DOHH2 (cell line): ENCODE measurements at regions not wholly inside any gene's neighbourhood (a gene's known extent, or its start where the extent isn't known, plus 50 kb on each side); places are given as distances from the start of the nearest gene placed in this dataset.

ENCODE experiments used
- H3F3A ChIP-seq: fragments of 200-600 bp; sonication (generic), shearing (Covaris generic); 2 replicates; pipeline ENCODE4 v1.6.0; 2016; ENCODE audit warnings: antibody characterized with exemption, mild to moderate bottlenecking; ENCODE audit not compliant: control insufficient read depth, insufficient read depth
- H3K27ac ChIP-seq: fragments of 200-600 bp; sonication (generic); 2 replicates; pipeline ENCODE4 v1.5.1; 2014; ENCODE audit warnings: low read depth, mild to moderate bottlenecking, low read length, moderate library complexity
- H3K27me3 ChIP-seq: fragments of 200-600 bp; sonication (generic); 2 replicates; pipeline ENCODE4 v1.6.1; 2014; ENCODE audit warnings: mild to moderate bottlenecking, low read length, mixed read lengths; ENCODE audit not compliant: control insufficient read depth
- H3K36me3 ChIP-seq: fragments of 200-600 bp; sonication (generic); 2 replicates; pipeline ENCODE4 v1.6.1; 2014; ENCODE audit warnings: mild to moderate bottlenecking, low read length, moderate library complexity, mixed read lengths; ENCODE audit not compliant: control insufficient read depth
- H3K4me1 ChIP-seq: fragments of 200-600 bp; sonication (generic); 2 replicates; pipeline ENCODE4 v1.6.1; 2014; ENCODE audit warnings: mild to moderate bottlenecking, low read length, mixed read lengths; ENCODE audit not compliant: control insufficient read depth
- H3K4me2 ChIP-seq: fragments of 200-600 bp; sonication (generic); 2 replicates; pipeline ENCODE4 v1.6.0; 2014; ENCODE audit warnings: mild to moderate bottlenecking, low read length, moderate library complexity
- H3K4me3 ChIP-seq: fragments of 200-600 bp; sonication (generic); 2 replicates; pipeline ENCODE4 v1.5.1; 2014; ENCODE audit warnings: mild to moderate bottlenecking, low read length, mixed read lengths
- H3K79me2 ChIP-seq: fragments of 200-600 bp; sonication (generic); 2 replicates; pipeline ENCODE4 v1.6.1; 2014; ENCODE audit warnings: mild to moderate bottlenecking, low read length, mixed read lengths; ENCODE audit not compliant: control insufficient read depth
- H3K9me2 ChIP-seq: fragments of 200-600 bp; sonication (generic); replicated peaks from 2 replicates; pipeline ENCODE4 v1.6.1; 2014; ENCODE audit warnings: mild to moderate bottlenecking, low read length, mixed read lengths; ENCODE audit not compliant: control insufficient read depth
- H3K9me3 ChIP-seq: fragments of 200-600 bp; sonication (generic); 2 replicates; pipeline ENCODE4 v1.6.1; 2014; ENCODE audit warnings: antibody characterized with exemption, low read length, mixed read lengths; ENCODE audit not compliant: control insufficient read depth, insufficient read depth
- H4K20me1 ChIP-seq: fragments of 200-600 bp; sonication (generic); 2 replicates; pipeline ENCODE4 v1.6.0; 2014; ENCODE audit warnings: low read depth, mild to moderate bottlenecking, antibody characterized with exemption, low read length, moderate library complexity; ENCODE audit not compliant: control insufficient read depth, insufficient read depth
- EZH2phosphoT487 ChIP-seq: fragments of 200-600 bp; sonication (generic); IDR thresholded peaks from 2 replicates; pipeline ENCODE4 v1.6.1; 2017; ENCODE audit warnings: borderline replicate concordance, mild to moderate bottlenecking, antibody characterized with exemption, low read length, moderate library complexity, mixed read lengths
- TF ChIP-seq, protein P1 (sequence below): fragments of 200-600 bp; sonication (generic); IDR thresholded peaks from one replicate; pipeline ENCODE4 v1.5.1; 2014; ENCODE audit warnings: antibody characterized with exemption, mild to moderate bottlenecking, low read depth, low read length; ENCODE audit not compliant: poor library complexity, severe bottlenecking

DNA sequence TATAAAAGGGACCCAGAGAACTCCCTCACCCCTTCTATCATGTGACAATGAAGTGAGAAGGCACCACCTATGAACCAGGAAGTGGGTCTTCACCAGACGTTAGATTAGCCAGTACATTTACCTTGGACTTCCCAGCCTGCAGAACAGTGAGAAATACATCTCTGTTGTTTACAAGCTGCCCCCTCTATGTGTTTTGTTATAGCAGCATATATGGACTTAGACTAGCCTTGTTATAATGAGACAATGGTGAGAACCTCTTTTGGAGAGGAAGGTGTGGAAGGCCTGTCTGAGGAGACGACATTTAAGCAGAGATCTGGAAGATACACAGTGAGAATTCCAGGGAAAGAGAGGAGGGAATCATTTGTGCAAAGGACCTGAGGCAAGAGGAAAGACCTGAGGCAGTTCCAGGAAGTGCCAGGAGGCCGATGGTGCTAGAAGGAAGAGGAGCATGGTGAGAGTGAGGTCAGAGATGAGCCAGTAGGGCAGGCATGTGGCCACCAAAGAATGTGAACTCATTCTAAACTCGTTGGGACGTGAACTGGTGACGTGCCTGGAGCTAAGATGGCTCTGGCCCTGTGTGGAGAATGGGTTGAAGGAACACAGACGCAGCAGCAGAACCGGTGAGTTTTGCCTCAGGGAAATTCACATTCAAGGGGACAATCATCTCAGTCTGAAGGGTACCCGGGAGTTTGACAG, 98.9 kb upstream of the IRF2BP2 start:
- TF ChIP-seq, protein P1, sequence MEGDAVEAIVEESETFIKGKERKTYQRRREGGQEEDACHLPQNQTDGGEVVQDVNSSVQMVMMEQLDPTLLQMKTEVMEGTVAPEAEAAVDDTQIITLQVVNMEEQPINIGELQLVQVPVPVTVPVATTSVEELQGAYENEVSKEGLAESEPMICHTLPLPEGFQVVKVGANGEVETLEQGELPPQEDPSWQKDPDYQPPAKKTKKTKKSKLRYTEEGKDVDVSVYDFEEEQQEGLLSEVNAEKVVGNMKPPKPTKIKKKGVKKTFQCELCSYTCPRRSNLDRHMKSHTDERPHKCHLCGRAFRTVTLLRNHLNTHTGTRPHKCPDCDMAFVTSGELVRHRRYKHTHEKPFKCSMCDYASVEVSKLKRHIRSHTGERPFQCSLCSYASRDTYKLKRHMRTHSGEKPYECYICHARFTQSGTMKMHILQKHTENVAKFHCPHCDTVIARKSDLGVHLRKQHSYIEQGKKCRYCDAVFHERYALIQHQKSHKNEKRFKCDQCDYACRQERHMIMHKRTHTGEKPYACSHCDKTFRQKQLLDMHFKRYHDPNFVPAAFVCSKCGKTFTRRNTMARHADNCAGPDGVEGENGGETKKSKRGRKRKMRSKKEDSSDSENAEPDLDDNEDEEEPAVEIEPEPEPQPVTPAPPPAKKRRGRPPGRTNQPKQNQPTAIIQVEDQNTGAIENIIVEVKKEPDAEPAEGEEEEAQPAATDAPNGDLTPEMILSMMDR, result no peak
- TF ChIP-seq EZH2phosphoT487, result no peak
- H3K79me2 ChIP-seq, result no peaks in the 10 kb centered on the region
- no peak overlapping the region for H3K4me3 ChIP-seq
- H3K36me3 ChIP-seq, result no peaks in the 10 kb centered on the region
- H3F3A ChIP-seq, result no peaks in the 10 kb centered on the region
- H4K20me1 ChIP-seq, result no peaks in the 10 kb centered on the region
- H3K4me1 ChIP-seq, result no peaks in the 10 kb centered on the region
- H3K27me3 ChIP-seq, result peaks cover 10% of the 10 kb centered on the region
- H3K9me2 ChIP-seq, result no peaks in the 10 kb centered on the region
- H3K27ac ChIP-seq, result no peak overlapping the region
- H3K9me3 ChIP-seq, result no peaks in the 10 kb centered on the region
- H3K4me2 ChIP-seq, result no peak overlapping the region

DNA sequence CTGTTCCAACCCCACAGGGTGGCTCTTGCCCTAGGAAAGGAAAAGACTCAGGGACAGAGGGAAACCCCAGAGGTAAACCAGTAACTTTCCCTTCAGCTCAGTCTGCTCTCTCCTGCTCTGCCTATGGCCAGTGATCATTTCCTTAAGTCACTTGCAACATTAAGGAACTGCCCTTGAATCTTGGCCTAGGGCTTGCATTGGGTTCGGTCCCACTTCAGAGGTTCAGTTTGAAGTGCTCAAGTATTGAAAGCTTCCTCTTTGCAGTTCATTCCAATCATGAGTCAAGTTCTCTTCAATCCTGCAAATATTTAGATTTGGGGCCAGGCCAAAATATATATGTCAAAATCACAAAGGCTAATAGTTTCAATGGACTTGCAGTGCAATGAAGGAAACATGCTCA, 97.7 kb upstream of the IRF2BP2 start:
- Histone ChIP-seq H3K36me3 (no peaks in the 10 kb centered on the region), H4K20me1 (no peaks in the 10 kb centered on the region), H3K27ac (no peak overlapping the region), H3K4me2 (no peak overlapping the region), H3K9me3 (no peaks in the 10 kb centered on the region), H3K79me2 (no peaks in the 10 kb centered on the region), H3K27me3 (peaks cover 10% of the 10 kb centered on the region), H3F3A (no peaks in the 10 kb centered on the region), H3K9me2 (no peaks in the 10 kb centered on the region), H3K4me3 (no peak overlapping the region), H3K4me1 (no peaks in the 10 kb centered on the region)
- TF ChIP-seq EZH2phosphoT487, result no peak
- TF ChIP-seq, protein P1, result no peak

DNA sequence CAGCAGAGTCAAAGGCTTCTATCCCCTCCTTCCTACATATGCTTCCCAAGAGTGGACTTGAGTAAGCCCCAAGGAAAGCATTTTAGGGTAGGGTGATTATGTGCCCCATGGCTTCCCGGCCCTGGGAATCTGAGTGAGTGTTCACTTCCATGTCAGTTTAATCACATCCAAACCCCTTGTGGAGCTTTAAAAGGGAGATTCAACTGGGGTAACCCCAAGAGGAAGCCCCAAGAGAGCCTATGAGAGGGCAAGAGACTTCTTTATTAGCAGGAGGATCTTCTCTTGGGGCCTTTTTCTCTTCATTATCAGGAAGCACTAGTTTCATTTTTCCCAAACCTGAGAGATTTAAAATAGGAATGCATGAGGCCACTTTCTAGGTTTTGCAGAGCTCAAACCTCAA, 97.0 kb upstream of the IRF2BP2 start:
- no peaks in the 10 kb centered on the region for H3K79me2 ChIP-seq
- H3K36me3 ChIP-seq, result no peaks in the 10 kb centered on the region
- H3F3A ChIP-seq, result no peaks in the 10 kb centered on the region
- no peaks in the 10 kb centered on the region for H3K9me3 ChIP-seq
- H3K4me1 ChIP-seq, result no peaks in the 10 kb centered on the region
- no peak overlapping the region for H3K4me2 ChIP-seq
- H4K20me1 ChIP-seq, result no peaks in the 10 kb centered on the region
- TF ChIP-seq EZH2phosphoT487, result no peak
- TF ChIP-seq, protein P1, result no peak
- peaks cover 10% of the 10 kb centered on the region for H3K27me3 ChIP-seq
- H3K27ac ChIP-seq, result no peak overlapping the region
- no peak overlapping the region for H3K4me3 ChIP-seq
- H3K9me2 ChIP-seq, result no peaks in the 10 kb centered on the region
